Heart left ventricle (tissue), 16 donors: ENCODE measurements at regions not wholly inside any gene's neighbourhood (a gene's known extent, or its start where the extent isn't known, plus 50 kb on each side); places are given as distances from the start of the nearest gene placed in this dataset.

Experiments
- ATAC-seq, 4 donors: fragments of 200-7000 bp; cut with Tn5 transposase; one replicate each; pipeline ENCODE4 v1.9.1; 2020 to 2022; ENCODE audit warnings: moderate library complexity in 4 of 4, mild to moderate bottlenecking in 3 of 4, moderate number of reproducible peaks in 1 of 4
- DNase-seq, 5 donors: peaks; one replicate each; pipeline ENCODE4 v3.0.0-alpha.2; 2020
- H3K27ac ChIP-seq, 12 donors: fragments of 200-600 bp; sonication (generic) in 4 of 12; one replicate each; pipeline versions ENCODE4 v1.5.0 to v1.8.0; 2016 to 2022; ENCODE audit warnings: mild to moderate bottlenecking in 2 of 12
- H3K27me3 ChIP-seq, 9 donors: fragments of 200-600 bp; sonication (generic) in 2 of 9; one replicate each; pipeline versions ENCODE4 v1.5.1 to v1.8.0; 2016 to 2022; ENCODE audit warnings: mild to moderate bottlenecking in 3 of 9
- H3K36me3 ChIP-seq, 9 donors: fragments of 200-600 bp; sonication (generic) in 2 of 9; one replicate each; pipeline versions ENCODE4 v1.5.0 to v1.8.0; 2018 to 2022; ENCODE audit warnings: mild to moderate bottlenecking in 2 of 9
- H3K4me1 ChIP-seq, 12 donors: fragments of 200-600 bp; sonication (generic) in 4 of 12; one replicate each; pipeline versions ENCODE4 v1.5.0 to v1.8.0; 2016 to 2022; ENCODE audit warnings: mild to moderate bottlenecking in 3 of 12
- H3K4me3 ChIP-seq, 12 donors: fragments of 200-600 bp; sonication (generic) in 4 of 12; one replicate each; pipeline versions ENCODE4 v1.5.0 to v1.8.0; 2017 to 2022; ENCODE audit warnings: mild to moderate bottlenecking in 9 of 12, moderate library complexity in 4 of 12
- H3K9me3 ChIP-seq, 12 donors: fragments of 200-600 bp; sonication (generic) in 4 of 12; one replicate each; pipeline versions ENCODE4 v1.5.0 to v1.8.0; 2016 to 2022; ENCODE audit warnings: mild to moderate bottlenecking in 1 of 12
- POLR2A ChIP-seq, 2 donors: fragments of 450-650 bp; IDR thresholded peaks; one replicate each; pipeline ENCODE4 v1.6.1; 2017; ENCODE audit warnings: antibody characterized with exemption in 2 of 2, mild to moderate bottlenecking in 2 of 2, moderate library complexity in 2 of 2
- WGBS, 4 donors: extraction: QIAGEN DNeasy Blood & Tissue Kit in 2 of 4; methylation state at CpG; one replicate each; pipeline versions ENCODE4 v1.1.5 to v1.1.7; 2013 to 2018; 5-methylcytosine and 5-hydroxymethylcytosine counted together
- intact Hi-C, 10 donors: fragments of 100-400 bp; cut with DNase I; formaldehyde crosslinking; loops; one replicate each; pipeline versions ENCODE4 v1.11.1 to v1.14.2; 2022
- TF ChIP-seq, protein P1 (sequence below), 12 donors: fragments of 200-600 bp; sonication (generic) in 4 of 12; IDR thresholded peaks; one replicate each; pipeline versions ENCODE4 v1.5.0 to v1.8.0; 2018 to 2022; ENCODE audit warnings: antibody characterized with exemption in 12 of 12, mild to moderate bottlenecking in 5 of 12
- donor health status: ischemic (EF 13 %, LVEDD 7.1; RV severe dilation, severe dysfunction).
- donor health status: healthy with polysubstance abuse.
- donor health status: DM: no; HTN: yes; CAD: no.
- donor health status: DM: no; HTN: no; CAD: no.
- donor health status: ischemic (EF 25% LVEDD 6.9; RV normal size, moderate dysfunction).
- donor health status: ischemic (EF 25% LVEDD 5.7; RV mildly dilated, moderate dysfunction).
- donor health status: healthy.
- donor health status: DM: yes; HTN: yes; CAD: no.
- donor health status: ischemic (EF 35%, LVEDD 5.7; RV mildly dilated, moderate dysfunction).
- donor health status: nonischemic (EF 11% LVEDD 7.7; RV severe dilation, severe dysfunction).
- donor health status: DM: yes; HTN: yes; CAD: no.
- donor health status: PGD.
- donor health status: ischemic (EF 29% LVEDD 5.4; RV normal size, mild dysfunction).
- donor health status: nonischemic (EF 23%, LVEDD 6.1; RV moderate dilation, normal function).

DNA sequence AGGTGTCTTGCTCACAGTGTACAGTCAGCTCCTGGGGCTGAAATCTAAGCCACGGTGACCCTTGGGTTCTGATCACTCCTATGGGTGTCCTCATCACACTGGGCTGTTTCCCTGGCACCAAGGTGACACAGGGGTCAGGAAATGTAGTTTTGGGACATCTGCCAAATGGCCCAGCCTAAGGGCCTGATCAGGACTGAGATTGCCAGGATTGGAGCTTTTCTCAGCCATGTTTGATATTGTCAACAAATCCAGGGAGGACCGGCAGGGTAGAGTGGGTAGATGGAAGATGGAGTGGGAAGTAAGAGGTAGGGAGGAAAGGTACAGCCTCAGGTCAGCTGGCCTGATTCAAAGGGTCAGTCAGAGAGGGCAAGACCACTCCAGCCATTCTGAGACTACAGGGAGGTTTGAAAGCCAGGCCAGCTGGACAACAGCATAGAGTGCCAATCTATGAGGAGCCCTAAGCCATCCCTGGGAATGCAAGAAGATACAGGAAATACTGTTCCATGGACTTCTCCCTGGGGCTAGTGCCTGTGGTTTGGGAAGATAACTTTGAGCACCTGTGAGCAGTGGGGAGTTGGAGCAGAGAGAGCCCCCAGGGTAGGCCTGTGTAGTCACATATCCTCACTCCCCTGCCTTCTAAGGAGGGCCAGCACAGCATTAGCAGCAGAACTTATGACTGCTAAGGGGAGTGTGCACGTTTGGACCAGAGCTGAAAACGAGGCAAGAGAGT is 377.3 kb upstream of the ZMIZ1 start:
- intact Hi-C loops, result no loop called here
- DNase-seq, result no peak
- H3K4me1 ChIP-seq, result peaks cover 0 to 8% (median 1%) of the 10 kb centered on the region in 12 donors
- ATAC-seq, result no peak
- H3K9me3 ChIP-seq, result no peaks in the 10 kb centered on the region
- H3K36me3 ChIP-seq, result no peaks in the 10 kb centered on the region
- H3K4me3 ChIP-seq, result no peak overlapping the region
- 84 to 92% (median 87%) methylated on average over 4 of the region's 4 CpGs for WGBS, 4 donors
- H3K27me3 ChIP-seq, result peaks cover 0 to 3% (median 0%) of the 10 kb centered on the region in 9 donors
- no peak overlapping the region for H3K27ac ChIP-seq
- no peak for TF ChIP-seq POLR2A (IDR thresholded peaks at IDR 0.05)
- TF ChIP-seq, protein P1, sequence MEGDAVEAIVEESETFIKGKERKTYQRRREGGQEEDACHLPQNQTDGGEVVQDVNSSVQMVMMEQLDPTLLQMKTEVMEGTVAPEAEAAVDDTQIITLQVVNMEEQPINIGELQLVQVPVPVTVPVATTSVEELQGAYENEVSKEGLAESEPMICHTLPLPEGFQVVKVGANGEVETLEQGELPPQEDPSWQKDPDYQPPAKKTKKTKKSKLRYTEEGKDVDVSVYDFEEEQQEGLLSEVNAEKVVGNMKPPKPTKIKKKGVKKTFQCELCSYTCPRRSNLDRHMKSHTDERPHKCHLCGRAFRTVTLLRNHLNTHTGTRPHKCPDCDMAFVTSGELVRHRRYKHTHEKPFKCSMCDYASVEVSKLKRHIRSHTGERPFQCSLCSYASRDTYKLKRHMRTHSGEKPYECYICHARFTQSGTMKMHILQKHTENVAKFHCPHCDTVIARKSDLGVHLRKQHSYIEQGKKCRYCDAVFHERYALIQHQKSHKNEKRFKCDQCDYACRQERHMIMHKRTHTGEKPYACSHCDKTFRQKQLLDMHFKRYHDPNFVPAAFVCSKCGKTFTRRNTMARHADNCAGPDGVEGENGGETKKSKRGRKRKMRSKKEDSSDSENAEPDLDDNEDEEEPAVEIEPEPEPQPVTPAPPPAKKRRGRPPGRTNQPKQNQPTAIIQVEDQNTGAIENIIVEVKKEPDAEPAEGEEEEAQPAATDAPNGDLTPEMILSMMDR (IDR thresholded peaks at IDR 0.05), result no peak

DNA sequence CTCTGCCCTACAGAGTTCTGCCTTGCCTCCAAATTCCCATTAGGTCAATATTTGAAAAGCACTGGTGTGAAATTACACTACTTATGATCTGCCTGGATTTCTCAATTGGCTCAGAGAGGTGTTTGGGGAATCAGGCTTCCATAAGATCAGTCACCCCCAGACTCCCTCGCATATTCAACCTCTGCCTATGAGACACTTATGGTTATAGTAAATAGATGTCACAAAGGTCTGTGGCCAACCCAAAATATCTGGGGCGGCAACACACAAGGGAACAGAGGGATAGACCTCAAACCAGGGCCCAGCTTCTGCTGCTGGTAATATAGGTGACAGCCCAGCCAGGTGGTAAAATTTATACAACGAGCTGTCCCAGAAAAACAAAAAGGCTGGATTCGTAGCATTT is 376.7 kb upstream of the ZMIZ1 start:
- TF ChIP-seq, protein P1 (IDR thresholded peaks at IDR 0.05), result no peak
- TF ChIP-seq POLR2A (IDR thresholded peaks at IDR 0.05), result no peak
- H3K36me3 ChIP-seq, result no peaks in the 10 kb centered on the region
- peaks cover 0 to 8% (median 1%) of the 10 kb centered on the region in 12 donors for H3K4me1 ChIP-seq
- peaks cover 0 to 3% (median 0%) of the 10 kb centered on the region in 9 donors for H3K27me3 ChIP-seq
- no peak for DNase-seq
- H3K9me3 ChIP-seq, result no peaks in the 10 kb centered on the region
- H3K27ac ChIP-seq, result no peak overlapping the region
- intact Hi-C loops, result no loop called here
- no peak for ATAC-seq
- WGBS, 4 donors, result 95 to 97% (median 96%) methylated on average over 4 of the region's 4 CpGs
- no peak overlapping the region for H3K4me3 ChIP-seq

DNA sequence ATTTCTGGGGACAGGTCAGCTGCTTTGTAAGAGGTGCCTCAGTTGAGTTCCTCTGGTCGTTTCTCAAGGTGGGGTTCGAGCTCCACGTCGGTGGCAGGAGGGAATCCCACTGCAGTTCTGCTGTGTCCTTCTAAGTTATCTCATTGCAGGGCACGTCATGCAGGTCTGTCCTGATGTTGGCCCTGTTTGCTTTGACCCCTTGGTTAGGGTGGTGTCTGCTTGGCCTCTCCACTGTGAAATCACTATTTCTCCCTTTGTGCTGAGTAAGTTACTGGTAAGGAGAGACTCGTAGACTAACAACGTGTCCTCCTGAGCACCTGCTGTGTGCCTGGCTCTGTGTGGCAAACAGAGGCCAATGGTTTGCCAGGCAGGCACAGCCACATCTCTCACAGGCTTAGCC is 372.9 kb upstream of the ZMIZ1 start:
- Histone ChIP-seq H3K36me3 (no peaks in the 10 kb centered on the region), H3K27me3 (peaks cover 0 to 3% (median 0%) of the 10 kb centered on the region in 9 donors), H3K27ac (no peak overlapping the region), H3K4me3 (no peak overlapping the region), H3K9me3 (no peaks in the 10 kb centered on the region), H3K4me1 (peaks cover 0 to 12% (median 4%) of the 10 kb centered on the region in 12 donors)
- no peak for ATAC-seq
- DNase-seq, result no peak
- TF ChIP-seq POLR2A (IDR thresholded peaks at IDR 0.05), result no peak
- TF ChIP-seq, protein P1 (IDR thresholded peaks at IDR 0.05), result no peak
- intact Hi-C loops, result no loop called here
- 77 to 94% (median 87%) methylated on average over 5 to 7 of the region's 7 CpGs for WGBS, 4 donors

DNA sequence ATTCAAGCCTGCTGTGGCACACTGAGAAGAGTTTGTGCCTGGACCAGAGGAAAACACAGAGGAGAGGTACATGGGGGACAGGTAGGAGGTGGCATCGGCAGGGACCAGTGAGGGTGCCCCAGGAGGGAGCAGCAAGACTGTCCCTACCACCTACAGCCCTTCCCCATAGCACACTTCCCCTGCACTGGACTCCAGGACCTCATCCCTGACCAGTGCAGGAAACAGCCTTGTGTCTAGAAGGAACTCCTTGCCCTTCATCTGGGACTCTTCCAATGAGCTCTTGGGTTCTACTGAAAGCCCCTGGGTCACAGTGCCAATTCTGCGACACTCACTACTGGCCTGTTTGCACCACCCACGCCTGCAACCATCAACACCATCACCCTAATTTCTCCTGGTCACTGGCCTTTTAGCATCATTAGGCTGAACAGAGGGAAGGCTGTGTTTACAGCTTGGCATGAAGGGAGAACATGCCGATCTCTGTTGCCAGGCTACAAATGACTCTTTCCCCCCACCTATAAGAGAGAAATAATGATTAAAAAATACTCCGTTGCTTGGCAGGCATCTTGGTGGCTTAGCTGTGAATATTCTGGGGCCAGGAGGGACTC is 371.9 kb upstream of the ZMIZ1 start:
- TF ChIP-seq, protein P1 (IDR thresholded peaks at IDR 0.05), result no peak
- TF ChIP-seq POLR2A (IDR thresholded peaks at IDR 0.05), result no peak
- H3K27ac ChIP-seq, result no peak overlapping the region
- H3K9me3 ChIP-seq, result no peaks in the 10 kb centered on the region
- 81 to 89% (median 86%) methylated on average over 5 of the region's 5 CpGs for WGBS, 4 donors
- intact Hi-C loops, result no loop called here
- peaks cover 0 to 16% (median 7%) of the 10 kb centered on the region in 12 donors for H3K4me1 ChIP-seq
- no peak for DNase-seq
- no peak overlapping the region for H3K4me3 ChIP-seq
- H3K36me3 ChIP-seq, result no peaks in the 10 kb centered on the region
- peaks cover 0 to 3% (median 0%) of the 10 kb centered on the region in 9 donors for H3K27me3 ChIP-seq
- no peak for ATAC-seq
